ENCODE measurements at regions not wholly inside any gene's neighbourhood (a gene's known extent, or its start where the extent isn't known, plus 50 kb on each side); places are given as distances from the start of the nearest gene placed in this dataset.

DNA sequence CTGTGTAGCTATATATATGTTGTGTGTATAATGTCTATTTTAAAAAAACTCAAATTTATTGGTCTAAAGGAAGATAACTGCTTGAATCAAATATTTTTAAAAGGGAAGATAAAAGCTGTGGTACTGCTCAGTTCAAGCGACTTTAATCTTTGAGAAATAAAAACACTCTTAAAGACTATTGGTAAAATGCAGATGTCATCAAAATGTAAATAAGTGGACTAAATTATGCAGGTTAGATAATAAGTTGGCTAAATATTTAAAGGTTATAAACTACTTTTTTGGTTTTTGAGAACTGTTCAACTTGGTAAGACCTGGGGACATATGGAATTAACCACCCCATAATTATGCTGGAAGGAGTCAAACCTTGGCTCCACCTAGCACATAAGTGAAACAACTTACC, 144.7 kb upstream of the ITM2A start:
- Histone ChIP-seq H2AFZ (no peak overlapping the region), H3K36me3 (replicated peaks; ENCODE audit: insufficient read depth, low read depth) (no peaks in the 10 kb centered on the region), H3K4me2 (no peak overlapping the region), H4K20me1 (ENCODE audit: insufficient read depth, poor library complexity, severe bottlenecking) (no peaks in the 10 kb centered on the region), H3K79me2 (no peaks in the 10 kb centered on the region), H3K27me3 (no peaks in the 10 kb centered on the region), H3K27ac (no peak overlapping the region), H3K9me2 (replicated peaks; ENCODE audit: insufficient read depth) (no peaks in the 10 kb centered on the region), H3K4me1 (ENCODE audit: insufficient read depth) (no peaks in the 10 kb centered on the region), H3K4me3 (no peak overlapping the region), H3K9me3 (ENCODE audit: low read depth) (peaks cover 2% of the 10 kb centered on the region)
- no peak for DNase-seq (ENCODE audit: low spot score)
- WGBS (ENCODE audit: low lambda C conversion rate, missing lambda C conversion rate) = 47% methylated on average over 1 of the region's 1 CpG
- no peak for TF ChIP-seq EZH2 (IDR thresholded peaks at IDR 0.05; ENCODE audit: borderline replicate concordance)
- TF ChIP-seq, protein P1, sequence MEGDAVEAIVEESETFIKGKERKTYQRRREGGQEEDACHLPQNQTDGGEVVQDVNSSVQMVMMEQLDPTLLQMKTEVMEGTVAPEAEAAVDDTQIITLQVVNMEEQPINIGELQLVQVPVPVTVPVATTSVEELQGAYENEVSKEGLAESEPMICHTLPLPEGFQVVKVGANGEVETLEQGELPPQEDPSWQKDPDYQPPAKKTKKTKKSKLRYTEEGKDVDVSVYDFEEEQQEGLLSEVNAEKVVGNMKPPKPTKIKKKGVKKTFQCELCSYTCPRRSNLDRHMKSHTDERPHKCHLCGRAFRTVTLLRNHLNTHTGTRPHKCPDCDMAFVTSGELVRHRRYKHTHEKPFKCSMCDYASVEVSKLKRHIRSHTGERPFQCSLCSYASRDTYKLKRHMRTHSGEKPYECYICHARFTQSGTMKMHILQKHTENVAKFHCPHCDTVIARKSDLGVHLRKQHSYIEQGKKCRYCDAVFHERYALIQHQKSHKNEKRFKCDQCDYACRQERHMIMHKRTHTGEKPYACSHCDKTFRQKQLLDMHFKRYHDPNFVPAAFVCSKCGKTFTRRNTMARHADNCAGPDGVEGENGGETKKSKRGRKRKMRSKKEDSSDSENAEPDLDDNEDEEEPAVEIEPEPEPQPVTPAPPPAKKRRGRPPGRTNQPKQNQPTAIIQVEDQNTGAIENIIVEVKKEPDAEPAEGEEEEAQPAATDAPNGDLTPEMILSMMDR (IDR thresholded peaks at IDR 0.05; ENCODE audit: poor library complexity) = no peak
- TF ChIP-seq EZH2phosphoT487 (IDR thresholded peaks at IDR 0.05; ENCODE audit: low read depth, severe bottlenecking, unreplicated experiment) = no peak

DNA sequence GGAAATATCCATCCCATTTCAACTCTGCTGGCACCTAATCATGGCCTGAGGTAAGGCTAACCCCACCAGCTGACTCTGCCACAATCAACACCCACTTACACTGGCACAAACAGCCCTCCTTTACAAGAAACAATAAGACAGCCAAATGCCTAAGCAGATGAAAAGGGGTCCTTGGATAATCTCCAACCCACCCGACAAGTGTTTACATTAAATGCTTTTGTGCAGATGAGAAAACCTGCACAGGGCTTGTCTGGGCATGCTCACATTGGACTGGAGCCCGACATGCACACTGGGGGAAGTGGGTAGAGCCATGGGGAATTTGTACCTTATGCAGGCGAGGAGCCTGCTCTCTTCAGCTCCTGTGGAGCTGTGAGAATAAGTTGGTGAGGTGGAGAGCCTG, 138.9 kb upstream of the ITM2A start:
- H3K4me3 ChIP-seq = no peak overlapping the region
- no peaks in the 10 kb centered on the region for H3K4me1 ChIP-seq (ENCODE audit: insufficient read depth)
- H4K20me1 ChIP-seq (ENCODE audit: insufficient read depth, poor library complexity, severe bottlenecking) = no peaks in the 10 kb centered on the region
- 63% methylated on average over 3 of the region's 3 CpGs for WGBS (ENCODE audit: low lambda C conversion rate, missing lambda C conversion rate)
- no peak overlapping the region for H3K4me2 ChIP-seq
- DNase-seq (ENCODE audit: low spot score) = no peak
- no peak for TF ChIP-seq EZH2 (IDR thresholded peaks at IDR 0.05; ENCODE audit: borderline replicate concordance)
- TF ChIP-seq, protein P1 (IDR thresholded peaks at IDR 0.05; ENCODE audit: poor library complexity) = no peak
- H3K27me3 ChIP-seq = no peaks in the 10 kb centered on the region
- H3K9me2 ChIP-seq (replicated peaks; ENCODE audit: insufficient read depth) = no peaks in the 10 kb centered on the region
- H3K36me3 ChIP-seq (replicated peaks; ENCODE audit: insufficient read depth, low read depth) = no peaks in the 10 kb centered on the region
- no peaks in the 10 kb centered on the region for H3K9me3 ChIP-seq (ENCODE audit: low read depth)
- H2AFZ ChIP-seq = no peak overlapping the region
- no peak overlapping the region for H3K27ac ChIP-seq
- no peaks in the 10 kb centered on the region for H3K79me2 ChIP-seq

DNA sequence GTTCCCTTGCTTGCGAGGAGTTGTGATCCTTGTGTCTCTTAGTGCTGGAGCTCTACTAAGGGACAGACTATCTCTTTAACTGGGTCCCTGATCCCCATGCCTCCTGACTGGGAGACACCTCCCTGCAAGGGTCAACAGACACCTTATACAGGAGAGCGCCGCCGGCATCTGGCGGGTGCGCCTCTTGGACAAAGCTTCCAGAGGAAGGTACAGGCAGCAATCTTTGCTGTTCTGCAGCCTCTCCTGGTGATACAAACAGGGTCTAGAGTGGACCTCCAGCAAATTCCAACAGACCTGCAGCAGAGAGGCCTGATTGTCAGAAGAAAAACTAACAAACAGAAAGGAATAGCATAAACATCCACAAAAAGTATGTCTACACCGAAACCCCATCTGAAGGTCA, 115.6 kb upstream of the ITM2A start:
- H3K27me3 ChIP-seq = no peaks in the 10 kb centered on the region
- H3K4me1 ChIP-seq (ENCODE audit: insufficient read depth) = no peaks in the 10 kb centered on the region
- H3K4me3 ChIP-seq = no peak overlapping the region
- H2AFZ ChIP-seq = no peak overlapping the region
- H3K36me3 ChIP-seq (replicated peaks; ENCODE audit: insufficient read depth, low read depth) = no peaks in the 10 kb centered on the region
- WGBS (ENCODE audit: low lambda C conversion rate, missing lambda C conversion rate) = 85% methylated on average over 7 of the region's 7 CpGs
- H3K79me2 ChIP-seq = no peaks in the 10 kb centered on the region
- no peaks in the 10 kb centered on the region for H3K9me2 ChIP-seq (replicated peaks; ENCODE audit: insufficient read depth)
- no peak overlapping the region for H3K4me2 ChIP-seq
- DNase-seq (ENCODE audit: low spot score) = no peak
- TF ChIP-seq, protein P1 (IDR thresholded peaks at IDR 0.05; ENCODE audit: poor library complexity) = no peak
- TF ChIP-seq EZH2phosphoT487 (IDR thresholded peaks at IDR 0.05; ENCODE audit: low read depth, severe bottlenecking, unreplicated experiment) = no peak
- TF ChIP-seq EZH2 (IDR thresholded peaks at IDR 0.05; ENCODE audit: borderline replicate concordance) = no peak
- H3K9me3 ChIP-seq (ENCODE audit: low read depth) = no peaks in the 10 kb centered on the region
- no peak overlapping the region for H3K27ac ChIP-seq
- no peaks in the 10 kb centered on the region for H4K20me1 ChIP-seq (ENCODE audit: insufficient read depth, poor library complexity, severe bottlenecking)

DNA sequence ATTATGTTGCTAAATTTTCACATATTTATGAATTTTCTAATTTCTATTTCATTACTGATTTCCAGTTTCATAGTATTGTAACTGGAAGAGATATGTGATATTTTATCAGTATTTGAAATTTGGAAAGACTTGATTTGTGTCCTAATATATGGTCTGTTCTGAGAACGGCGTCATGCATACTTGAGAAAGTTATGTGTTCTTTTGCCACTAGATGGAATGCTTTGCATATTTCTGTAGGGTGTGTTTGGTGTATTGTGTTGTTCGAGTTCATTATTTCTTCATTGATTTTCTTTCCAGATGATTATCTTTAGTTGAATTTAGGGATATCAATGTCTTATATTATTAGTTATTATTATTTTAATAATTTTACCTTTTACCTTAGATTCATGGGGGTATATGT, 110.6 kb upstream of the ITM2A start:
- 68% methylated on average over 3 of the region's 3 CpGs for whole genome bisulfite sequencing (ENCODE audit: low lambda C conversion rate, missing lambda C conversion rate)
- Histone ChIP-seq H3K79me2 (no peaks in the 10 kb centered on the region), H4K20me1 (ENCODE audit: insufficient read depth, poor library complexity, severe bottlenecking) (no peaks in the 10 kb centered on the region), H3K4me3 (no peak overlapping the region), H3K36me3 (replicated peaks; ENCODE audit: insufficient read depth, low read depth) (no peaks in the 10 kb centered on the region), H3K4me1 (ENCODE audit: insufficient read depth) (no peaks in the 10 kb centered on the region), H3K27me3 (no peaks in the 10 kb centered on the region), H3K9me2 (replicated peaks; ENCODE audit: insufficient read depth) (no peaks in the 10 kb centered on the region), H3K27ac (no peak overlapping the region), H3K4me2 (no peak overlapping the region), H2AFZ (no peak overlapping the region), H3K9me3 (ENCODE audit: low read depth) (no peaks in the 10 kb centered on the region)
- TF ChIP-seq, protein P1 (IDR thresholded peaks at IDR 0.05; ENCODE audit: poor library complexity) = peak; percentile 20
- no peak for TF ChIP-seq EZH2phosphoT487 (IDR thresholded peaks at IDR 0.05; ENCODE audit: low read depth, severe bottlenecking, unreplicated experiment)
- no peak for DNase-seq (ENCODE audit: low spot score)

Measured in hepatocyte (in vitro differentiated cells).